ENCODE measurements at regions not wholly inside any gene's neighbourhood (a gene's known extent, or its start where the extent isn't known, plus 50 kb on each side); places are given as distances from the start of the nearest gene placed in this dataset.

DNA sequence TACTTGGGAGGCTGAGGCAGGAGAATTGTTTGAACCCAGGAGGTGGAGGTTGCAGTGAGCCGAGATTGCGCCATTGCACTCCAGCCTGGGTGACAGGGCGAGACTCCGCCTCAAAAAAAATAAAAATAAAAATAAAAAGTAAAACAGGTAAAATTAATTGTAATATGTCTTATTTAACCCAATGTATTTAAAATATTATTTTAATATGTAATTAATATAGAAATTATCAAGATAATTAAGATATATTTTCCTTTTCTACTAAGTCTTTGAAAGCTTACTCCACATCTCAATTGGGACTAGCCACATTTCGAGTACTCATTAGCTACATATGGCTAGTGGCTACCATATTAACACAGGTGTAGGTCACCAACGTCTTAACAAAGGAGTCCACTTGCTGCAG is 61.6 kb upstream of the IPO9 start:
- no peak for DNase-seq (ENCODE audit: low read depth)

- DNase-seq (ENCODE audit: low read depth): no peak
Observed at GRCh38 chr1:201769072-201769471, 59.9 kb upstream of the IPO9 start.

GRCh38 chr1:201769966-201770365 is 59.0 kb upstream of the IPO9 start:
- DNase-seq (ENCODE audit: low read depth): peak; percentile 71

GRCh38 chr1:201771466-201771865 is 57.5 kb upstream of the IPO9 start:
- peak; percentile 50 for DNase-seq (ENCODE audit: low read depth)

GRCh38 chr1:201772178-201772577 is 56.8 kb upstream of the IPO9 start:
- no peak for DNase-seq (ENCODE audit: low read depth)

GRCh38 chr1:201773764-201774163 is 55.2 kb upstream of the IPO9 start:
- peak; percentile 66 for DNase-seq (ENCODE audit: low read depth)

DNA sequence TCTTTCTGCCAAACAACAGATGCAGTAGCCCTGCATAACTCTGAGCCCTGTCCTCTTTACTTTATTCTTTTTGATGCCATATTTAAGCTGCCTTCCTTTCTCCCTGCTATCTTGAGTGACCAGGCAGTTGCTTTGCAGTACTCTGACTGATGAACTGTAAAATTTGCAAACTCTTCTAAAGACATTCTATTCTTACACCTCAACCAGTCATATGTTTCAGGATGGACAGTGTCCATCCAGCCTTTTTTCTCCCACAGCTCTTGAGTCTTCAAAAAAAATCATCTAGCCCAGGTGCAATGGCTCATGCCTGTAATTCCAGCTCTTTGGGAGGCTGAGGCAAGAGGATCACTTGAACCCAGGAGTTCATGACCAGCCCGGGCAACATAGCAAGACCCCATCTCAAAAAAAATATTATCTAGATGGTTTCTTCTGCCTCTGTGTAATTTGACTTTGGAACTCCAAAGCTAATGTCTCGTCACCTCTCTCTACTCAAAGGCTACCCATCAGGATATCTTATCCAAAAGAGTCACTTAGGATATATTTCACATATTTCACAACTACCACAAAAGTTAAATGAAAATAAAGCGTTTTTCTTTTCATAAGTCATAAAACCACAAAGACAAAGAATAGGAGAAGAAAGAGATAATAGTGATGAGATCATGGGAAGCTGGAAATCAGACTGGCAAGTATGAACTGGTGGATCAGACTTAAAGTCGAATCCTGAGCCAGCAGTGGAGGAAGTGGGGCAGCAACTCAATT is 54.6 kb upstream of the IPO9 start:
- DNase-seq (ENCODE audit: low read depth): peak; percentile 80

DNA sequence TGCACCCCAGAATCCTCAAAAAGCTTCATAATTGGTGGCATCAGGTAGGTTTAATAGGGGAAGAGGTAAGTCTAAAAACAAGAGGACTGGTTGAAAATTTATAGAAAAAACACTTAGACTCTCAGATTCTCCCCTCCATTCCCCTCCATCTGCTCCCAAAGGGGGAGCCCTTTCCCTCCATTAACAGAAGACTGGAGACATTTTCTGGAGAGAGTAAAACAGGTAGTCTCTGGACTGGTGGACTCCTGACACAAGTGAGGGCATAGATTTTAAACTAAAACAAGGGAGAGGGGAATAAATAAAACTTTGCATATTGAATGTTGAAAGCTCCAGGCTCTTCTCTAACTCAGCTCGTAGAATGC is 54.0 kb upstream of the IPO9 start:
- no peak for DNase-seq (ENCODE audit: low read depth)

DNA sequence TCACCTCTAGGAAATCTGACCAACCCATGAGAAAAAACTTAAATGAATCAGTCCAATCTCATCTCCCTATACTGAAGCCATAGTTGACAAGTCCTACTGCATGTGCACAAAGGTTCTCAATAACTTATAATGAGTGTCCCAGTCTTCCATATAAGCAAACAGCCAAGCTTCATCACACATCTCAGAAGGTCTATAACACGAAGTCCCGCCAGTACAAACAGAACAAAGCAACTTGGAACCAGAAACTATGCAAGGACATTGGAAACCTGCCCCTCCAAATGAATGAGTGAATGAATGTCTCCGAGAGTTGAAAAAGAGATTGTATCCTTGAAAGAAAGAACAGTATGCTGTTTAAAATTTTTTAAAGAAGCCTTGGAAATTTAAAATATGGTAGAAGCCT is 53.6 kb upstream of the IPO9 start:
- DNase-seq (ENCODE audit: low read depth): no peak

- DNase-seq (ENCODE audit: low read depth): no peak
Observed at GRCh38 chr1:201778279-201779065, 50.5 kb upstream of the IPO9 start.
